Activated T-cell treated with anti-CD3 and anti-CD28 coated beads, Interleukin-2, amount 50 U/mL, for 48 hours (primary cell): ENCODE measurements at regions not wholly inside any gene's neighbourhood (a gene's known extent, or its start where the extent isn't known, plus 50 kb on each side); places are given as distances from the start of the nearest gene placed in this dataset.
"Not testable (repeated sequence)": the region's sequence is repeated elsewhere in the genome, so short reads cannot be mapped to it uniquely, and the experiment has no call there.

Source experiments
- DNase-seq, 2 experiments: peaks; one replicate each; pipeline ENCODE4 v3.0.0-alpha.2; 2020

GRCh38 chr4:29966386-29966785 is 753.8 kb upstream of the PCDH7 start:
- no peak for DNase-seq

GRCh38 chr4:29970626-29971025 is 749.5 kb upstream of the PCDH7 start:
- no peak for DNase-seq

DNA sequence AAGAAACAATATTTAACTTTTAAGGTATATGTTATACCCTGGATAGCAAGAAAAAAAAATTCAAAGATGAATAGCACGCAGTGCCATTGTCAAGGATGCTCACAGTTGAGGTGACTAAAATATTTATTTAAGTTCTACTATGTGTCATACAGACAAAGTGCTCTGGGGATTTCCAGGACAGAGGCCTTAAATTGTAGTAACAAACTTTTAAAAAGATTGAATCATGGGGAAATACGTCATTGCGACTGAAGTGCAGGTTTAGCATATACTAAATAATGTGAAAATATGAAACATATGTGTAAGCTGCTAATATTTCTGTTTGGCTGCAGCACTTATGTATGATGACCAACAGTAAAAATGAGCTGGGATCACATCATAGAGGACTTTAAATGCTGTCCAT is 748.0 kb upstream of the PCDH7 start:
- no peak for DNase-seq

- DNase-seq, result no peak
These were observed 736.3 kb upstream of the PCDH7 start for GRCh38 chr4:29983890-29984289.

DNA sequence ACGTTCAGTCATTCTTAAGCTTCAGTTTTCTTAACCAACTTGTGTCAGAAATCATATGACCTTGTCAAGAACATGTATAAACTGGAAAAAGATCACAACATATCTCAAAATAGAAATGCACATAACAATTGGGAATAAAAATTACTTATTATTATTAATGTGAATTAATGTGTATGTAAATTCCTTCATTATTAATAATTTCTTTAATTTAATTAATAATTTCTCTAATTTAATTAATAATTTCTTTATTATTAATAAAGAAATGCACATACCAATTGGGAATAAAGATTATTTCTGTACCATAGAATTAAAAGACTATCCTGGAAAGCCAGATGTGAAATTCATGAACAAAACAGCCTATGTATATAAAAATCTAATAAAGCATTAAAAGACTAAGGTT is 718.5 kb upstream of the PCDH7 start:
- DNase-seq, result no peak

GRCh38 chr4:30002341-30002740 is 717.8 kb upstream of the PCDH7 start:
- no peak for DNase-seq

DNA sequence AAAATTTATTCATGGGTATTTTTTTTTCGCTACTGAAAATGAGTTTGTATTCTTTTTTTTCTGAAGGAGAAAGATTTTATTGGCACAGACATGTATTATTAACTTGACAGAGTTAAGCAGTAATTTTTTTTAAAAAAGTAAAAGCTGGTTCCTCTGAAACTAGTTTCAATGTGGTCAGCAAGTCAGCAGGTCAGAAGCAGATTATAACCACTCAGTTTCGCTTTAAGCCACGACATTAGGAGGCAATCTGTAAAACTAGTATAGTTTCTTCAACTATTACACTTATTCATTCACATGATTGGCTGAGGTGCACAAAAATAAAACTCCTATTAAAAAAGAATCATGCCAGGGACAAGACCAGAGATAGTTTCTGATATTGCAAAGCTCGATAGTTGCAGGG is 714.2 kb upstream of the PCDH7 start:
- no peak for DNase-seq

- no peak for DNase-seq
These were observed 695.6 kb upstream of the PCDH7 start for GRCh38 chr4:30024526-30024925.

GRCh38 chr4:30028826-30029225 is 691.3 kb upstream of the PCDH7 start:
- no peak for DNase-seq

- no peak for DNase-seq
These were observed 664.0 kb upstream of the PCDH7 start for GRCh38 chr4:30056016-30056766.

DNA sequence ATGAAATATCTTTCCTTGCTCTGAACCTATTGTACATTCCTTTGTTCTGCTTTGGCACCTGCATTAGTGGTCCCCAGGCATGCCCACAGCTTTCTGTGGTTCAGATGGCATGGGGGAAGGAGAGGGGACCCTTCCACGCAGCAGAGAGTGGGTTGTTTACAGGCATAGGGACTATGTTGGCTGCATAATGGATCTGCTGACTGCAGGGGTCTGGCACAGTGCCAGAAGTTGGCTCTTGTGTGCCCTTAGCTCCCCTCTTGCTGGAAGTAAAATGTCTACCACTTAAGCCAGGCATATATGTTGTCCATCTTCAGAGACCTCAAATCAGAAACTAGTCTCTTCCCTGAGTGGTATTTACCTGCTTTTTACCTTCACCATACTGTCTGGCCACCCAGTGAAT is 651.9 kb upstream of the PCDH7 start:
- DNase-seq, result no peak

DNA sequence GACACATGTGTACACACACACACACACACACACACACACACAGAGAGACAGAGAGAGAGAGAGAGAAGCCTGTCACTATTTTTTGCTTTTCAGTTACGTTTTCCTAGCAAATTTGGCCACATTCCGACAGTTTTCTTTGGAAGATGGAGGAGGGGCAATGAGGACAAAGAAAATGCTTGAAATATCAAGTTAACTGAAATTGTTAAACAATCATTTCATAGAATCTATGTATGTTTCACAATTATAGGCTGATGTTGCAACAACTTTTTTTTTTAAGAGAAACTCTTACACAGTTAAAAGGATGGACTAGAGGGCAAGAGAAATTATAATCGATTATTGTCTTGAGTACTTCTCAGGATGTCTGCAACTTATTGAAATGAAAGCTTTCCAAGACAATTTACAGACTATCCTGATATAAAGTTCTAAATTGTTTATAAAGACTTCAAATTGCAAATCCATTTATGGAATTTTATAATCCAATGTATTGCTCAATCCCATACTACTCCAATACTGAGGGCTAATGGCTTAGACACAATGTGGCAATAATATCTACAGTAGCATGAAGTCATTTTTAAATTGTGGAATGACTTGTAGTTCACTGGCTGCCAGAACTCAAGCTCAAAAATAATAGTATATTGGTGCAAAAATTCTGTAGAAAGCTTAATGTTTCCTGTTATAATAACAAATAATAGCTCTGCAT is 647.0 kb upstream of the PCDH7 start:
- DNase-seq, result no peak

DNA sequence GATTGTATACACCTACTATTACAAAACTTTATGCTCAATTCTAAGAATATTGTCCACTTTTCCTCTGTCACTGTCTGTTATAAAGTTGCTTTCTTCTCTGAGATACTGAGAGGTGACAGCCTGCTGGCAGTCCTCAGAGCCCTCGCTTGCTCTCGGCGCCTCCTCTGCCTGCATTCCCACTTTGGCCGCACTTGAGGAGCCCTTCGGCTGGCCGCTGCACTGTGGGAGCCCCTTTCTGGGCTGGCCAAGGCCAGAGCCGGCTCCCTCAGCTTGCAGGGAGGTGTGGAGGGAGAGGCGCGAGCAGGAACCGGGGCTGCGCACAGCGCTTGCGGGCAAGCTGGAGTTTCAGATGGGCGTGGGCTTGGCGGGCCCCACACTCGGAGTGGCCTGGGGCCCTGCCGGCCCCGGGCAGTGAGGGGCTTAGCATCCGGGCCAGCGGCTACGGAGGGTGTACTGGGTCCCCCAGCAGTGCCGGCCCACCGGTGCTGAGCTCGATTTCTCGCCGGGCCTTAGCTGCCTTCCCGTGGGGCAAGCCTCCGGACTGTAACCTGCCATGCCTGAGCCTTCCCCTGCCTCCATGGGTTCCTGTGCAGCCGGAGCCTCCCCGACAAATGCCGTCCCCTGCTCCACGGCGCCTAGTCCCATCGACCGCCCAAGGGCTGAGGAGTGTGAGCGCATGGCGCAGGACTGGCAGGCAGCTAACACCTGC is 627.6 kb upstream of the PCDH7 start:
- DNase-seq, result not testable (repeated sequence)

DNA sequence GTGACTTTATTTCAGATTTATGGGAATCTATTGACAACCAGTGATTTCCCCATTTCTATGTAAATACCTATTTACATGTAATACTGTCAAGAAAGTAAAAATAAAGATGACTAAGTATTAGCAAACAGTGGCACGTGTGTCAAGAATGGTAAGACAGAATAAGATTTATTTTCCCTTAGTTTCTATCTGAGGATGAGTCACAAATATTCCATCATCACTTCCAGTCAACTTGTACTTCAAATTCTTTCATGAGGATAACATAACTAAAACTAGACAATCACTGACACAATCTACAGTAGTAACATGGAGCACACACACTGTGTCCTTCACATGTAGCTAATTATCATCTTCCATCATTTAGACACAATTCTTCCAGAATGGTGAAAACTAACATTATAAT is 625.3 kb upstream of the PCDH7 start:
- no peak for DNase-seq

GRCh38 chr4:30103455-30103854 is 616.7 kb upstream of the PCDH7 start:
- no peak for DNase-seq

DNA sequence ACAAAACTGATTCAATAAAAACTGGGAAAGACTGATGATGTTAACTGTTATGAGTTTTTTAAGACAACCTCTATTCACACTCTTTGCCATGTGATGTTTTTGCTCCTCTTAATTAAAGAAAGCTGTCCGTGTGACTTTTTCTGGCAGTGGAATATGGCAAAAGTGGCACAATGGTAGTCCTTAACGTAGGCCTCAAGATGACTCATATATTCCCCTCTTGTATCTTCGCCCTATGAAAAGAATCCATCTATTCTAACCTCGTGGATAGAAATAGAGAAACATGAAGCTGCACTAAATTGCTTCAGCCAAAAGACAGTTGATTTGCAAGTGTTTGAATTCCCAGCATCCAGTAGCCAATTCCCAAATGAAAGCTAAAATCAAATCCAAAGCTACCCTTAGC is 603.8 kb upstream of the PCDH7 start:
- no peak for DNase-seq

DNA sequence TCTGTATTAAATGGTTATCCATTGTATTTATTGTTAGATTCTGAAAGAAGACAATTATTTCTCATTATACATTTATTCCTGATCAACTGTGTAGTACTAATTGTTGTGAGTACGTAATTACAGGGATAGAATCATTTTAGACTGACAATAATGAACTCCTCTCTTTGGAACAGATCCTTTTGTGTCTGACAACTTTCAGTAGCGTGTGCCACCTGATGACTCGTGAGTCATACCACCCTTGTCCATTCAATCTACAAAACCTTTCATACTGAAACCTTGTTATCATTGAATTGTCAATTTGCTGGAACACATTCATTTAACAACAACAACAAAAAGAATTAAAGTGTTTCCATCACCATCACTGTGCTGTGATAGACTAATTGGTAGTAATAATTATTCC is 602.7 kb upstream of the PCDH7 start:
- no peak for DNase-seq

GRCh38 chr4:30122711-30123110 is 597.5 kb upstream of the PCDH7 start:
- DNase-seq, result no peak

- DNase-seq, result not testable (repeated sequence)
These were observed 595.5 kb upstream of the PCDH7 start for GRCh38 chr4:30124621-30125020.

GRCh38 chr4:30125868-30126267 is 594.3 kb upstream of the PCDH7 start:
- no peak for DNase-seq

DNA sequence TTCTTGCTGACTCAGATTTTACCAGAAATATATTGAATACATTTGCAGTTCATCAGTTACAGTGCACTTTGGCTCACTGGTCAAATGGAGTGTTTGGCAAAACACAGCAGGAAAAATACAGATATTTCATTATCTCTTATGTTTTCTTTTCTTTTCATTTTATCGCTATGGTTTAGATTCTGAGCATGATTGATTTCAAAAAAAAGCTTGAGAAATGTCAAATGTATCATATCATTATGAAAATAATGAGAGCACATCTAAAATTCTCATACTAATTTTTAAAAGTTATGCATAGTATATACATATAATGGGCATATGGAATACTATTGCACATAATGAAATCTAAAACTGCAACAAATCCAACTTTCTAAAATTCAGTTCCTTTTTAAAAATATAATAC is 593.8 kb upstream of the PCDH7 start:
- no peak for DNase-seq

- not testable (repeated sequence) for DNase-seq
These were observed 571.3 kb upstream of the PCDH7 start for GRCh38 chr4:30148828-30149227.

GRCh38 chr4:30149539-30149938 is 570.6 kb upstream of the PCDH7 start:
- not testable (repeated sequence) for DNase-seq

DNA sequence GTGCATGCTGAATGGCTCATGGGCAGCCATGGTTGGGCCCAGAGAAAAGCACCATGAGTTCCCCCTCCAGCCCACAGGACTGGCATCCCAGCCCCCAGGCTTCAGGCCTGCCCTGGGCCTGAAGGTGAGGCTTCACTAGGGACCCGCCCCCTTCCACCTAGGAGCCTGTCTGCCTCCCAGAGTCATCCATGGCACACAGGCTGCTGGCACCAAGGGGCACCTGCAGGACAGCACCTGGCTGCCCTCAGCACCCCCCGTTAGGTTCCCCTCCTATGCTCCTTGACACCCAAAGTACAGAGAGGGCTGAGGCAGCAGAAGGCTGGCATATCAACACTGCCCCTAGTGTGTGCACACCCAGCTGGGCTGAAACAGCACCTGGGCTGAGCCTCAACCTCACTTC is 566.7 kb upstream of the PCDH7 start:
- DNase-seq, result no peak
